DOHH2 (cell line): ENCODE measurements at regions not wholly inside any gene's neighbourhood (a gene's known extent, or its start where the extent isn't known, plus 50 kb on each side); places are given as distances from the start of the nearest gene placed in this dataset.

ENCODE experiments used
- H3F3A ChIP-seq: fragments of 200-600 bp; sonication (generic), shearing (Covaris generic); 2 replicates; pipeline ENCODE4 v1.6.0; 2016; ENCODE audit warnings: antibody characterized with exemption, mild to moderate bottlenecking; ENCODE audit not compliant: control insufficient read depth, insufficient read depth
- H3K27ac ChIP-seq: fragments of 200-600 bp; sonication (generic); 2 replicates; pipeline ENCODE4 v1.5.1; 2014; ENCODE audit warnings: low read depth, mild to moderate bottlenecking, low read length, moderate library complexity
- H3K27me3 ChIP-seq: fragments of 200-600 bp; sonication (generic); 2 replicates; pipeline ENCODE4 v1.6.1; 2014; ENCODE audit warnings: mild to moderate bottlenecking, low read length, mixed read lengths; ENCODE audit not compliant: control insufficient read depth
- H3K36me3 ChIP-seq: fragments of 200-600 bp; sonication (generic); 2 replicates; pipeline ENCODE4 v1.6.1; 2014; ENCODE audit warnings: mild to moderate bottlenecking, low read length, moderate library complexity, mixed read lengths; ENCODE audit not compliant: control insufficient read depth
- H3K4me1 ChIP-seq: fragments of 200-600 bp; sonication (generic); 2 replicates; pipeline ENCODE4 v1.6.1; 2014; ENCODE audit warnings: mild to moderate bottlenecking, low read length, mixed read lengths; ENCODE audit not compliant: control insufficient read depth
- H3K4me2 ChIP-seq: fragments of 200-600 bp; sonication (generic); 2 replicates; pipeline ENCODE4 v1.6.0; 2014; ENCODE audit warnings: mild to moderate bottlenecking, low read length, moderate library complexity
- H3K4me3 ChIP-seq: fragments of 200-600 bp; sonication (generic); 2 replicates; pipeline ENCODE4 v1.5.1; 2014; ENCODE audit warnings: mild to moderate bottlenecking, low read length, mixed read lengths
- H3K79me2 ChIP-seq: fragments of 200-600 bp; sonication (generic); 2 replicates; pipeline ENCODE4 v1.6.1; 2014; ENCODE audit warnings: mild to moderate bottlenecking, low read length, mixed read lengths; ENCODE audit not compliant: control insufficient read depth
- H3K9me2 ChIP-seq: fragments of 200-600 bp; sonication (generic); replicated peaks from 2 replicates; pipeline ENCODE4 v1.6.1; 2014; ENCODE audit warnings: mild to moderate bottlenecking, low read length, mixed read lengths; ENCODE audit not compliant: control insufficient read depth
- H3K9me3 ChIP-seq: fragments of 200-600 bp; sonication (generic); 2 replicates; pipeline ENCODE4 v1.6.1; 2014; ENCODE audit warnings: antibody characterized with exemption, low read length, mixed read lengths; ENCODE audit not compliant: control insufficient read depth, insufficient read depth
- H4K20me1 ChIP-seq: fragments of 200-600 bp; sonication (generic); 2 replicates; pipeline ENCODE4 v1.6.0; 2014; ENCODE audit warnings: low read depth, mild to moderate bottlenecking, antibody characterized with exemption, low read length, moderate library complexity; ENCODE audit not compliant: control insufficient read depth, insufficient read depth
- CTCF ChIP-seq: fragments of 200-600 bp; sonication (generic); IDR thresholded peaks from one replicate; pipeline ENCODE4 v1.5.1; 2014; ENCODE audit warnings: antibody characterized with exemption, mild to moderate bottlenecking, low read depth, low read length; ENCODE audit not compliant: poor library complexity, severe bottlenecking
- EZH2phosphoT487 ChIP-seq: fragments of 200-600 bp; sonication (generic); IDR thresholded peaks from 2 replicates; pipeline ENCODE4 v1.6.1; 2017; ENCODE audit warnings: borderline replicate concordance, mild to moderate bottlenecking, antibody characterized with exemption, low read length, moderate library complexity, mixed read lengths

GRCh38 chr6:20306491-20306890 lies 94.2 kb upstream of the MBOAT1 start:
- no peak for TF ChIP-seq EZH2phosphoT487
- no peaks in the 10 kb centered on the region for H4K20me1 ChIP-seq
- no peaks in the 10 kb centered on the region for H3K9me2 ChIP-seq

GRCh38 chr6:20309186-20309585 lies 92.5 kb upstream of the E2F3 start:
- H3K27ac ChIP-seq, result no peak overlapping the region

More at GRCh38 chr6:20306491-20306890, 94.2 kb upstream of the MBOAT1 start:
- no peak overlapping the region for H3K27ac ChIP-seq
- H3K4me3 ChIP-seq, result no peak overlapping the region
- no peaks in the 10 kb centered on the region for H3K27me3 ChIP-seq
- no peaks in the 10 kb centered on the region for H3K9me3 ChIP-seq
- H3K4me1 ChIP-seq, result no peaks in the 10 kb centered on the region
- H3K36me3 ChIP-seq, result no peaks in the 10 kb centered on the region
- H3K4me2 ChIP-seq, result no peak overlapping the region
- H3F3A ChIP-seq, result no peaks in the 10 kb centered on the region
- no peaks in the 10 kb centered on the region for H3K79me2 ChIP-seq

GRCh38 chr6:20310185-20310584 lies 91.5 kb upstream of the E2F3 start:
- Histone ChIP-seq H4K20me1 (no peaks in the 10 kb centered on the region), H3K27me3 (no peaks in the 10 kb centered on the region), H3K36me3 (no peaks in the 10 kb centered on the region), H3K4me3 (no peak overlapping the region), H3F3A (no peaks in the 10 kb centered on the region), H3K9me2 (no peaks in the 10 kb centered on the region), H3K27ac (no peak overlapping the region), H3K79me2 (no peaks in the 10 kb centered on the region), H3K4me1 (no peaks in the 10 kb centered on the region), H3K4me2 (no peak overlapping the region), H3K9me3 (no peaks in the 10 kb centered on the region)
- no peak for TF ChIP-seq EZH2phosphoT487

More at GRCh38 chr6:20309186-20309585, 92.5 kb upstream of the E2F3 start:
- no peaks in the 10 kb centered on the region for H3K4me1 ChIP-seq
- no peaks in the 10 kb centered on the region for H3K79me2 ChIP-seq
- H3K36me3 ChIP-seq, result no peaks in the 10 kb centered on the region
- H3K27me3 ChIP-seq, result no peaks in the 10 kb centered on the region
- no peaks in the 10 kb centered on the region for H3K9me2 ChIP-seq
- H3F3A ChIP-seq, result no peaks in the 10 kb centered on the region
- TF ChIP-seq EZH2phosphoT487 (no peak), CTCF (no peak)
- H4K20me1 ChIP-seq, result no peaks in the 10 kb centered on the region
- no peak overlapping the region for H3K4me3 ChIP-seq
- H3K9me3 ChIP-seq, result no peaks in the 10 kb centered on the region
- no peak overlapping the region for H3K4me2 ChIP-seq

GRCh38 chr6:20312606-20313005 lies 89.1 kb upstream of the E2F3 start:
- TF ChIP-seq CTCF (no peak), EZH2phosphoT487 (no peak)
- Histone ChIP-seq H3K9me2 (no peaks in the 10 kb centered on the region), H3K36me3 (no peaks in the 10 kb centered on the region), H3K4me2 (no peak overlapping the region), H3K79me2 (no peaks in the 10 kb centered on the region), H3K4me1 (no peaks in the 10 kb centered on the region), H3K27ac (no peak overlapping the region), H3K9me3 (no peaks in the 10 kb centered on the region), H3K27me3 (no peaks in the 10 kb centered on the region), H3F3A (no peaks in the 10 kb centered on the region), H4K20me1 (no peaks in the 10 kb centered on the region), H3K4me3 (no peak overlapping the region)
